Activated naive CD4-positive, alpha-beta T cell treated with anti-CD3 and anti-CD28 coated beads, Interleukin-2, amount 50 U/mL, for 24 hours (primary cell): ENCODE measurements at regions not wholly inside any gene's neighbourhood (a gene's known extent, or its start where the extent isn't known, plus 50 kb on each side); places are given as distances from the start of the nearest gene placed in this dataset.

Source experiments
- H3K27ac Mint-ChIP-seq: one replicate; pipeline ENCODE4 v1.8.0; 2021; ENCODE audit warnings: mild to moderate bottlenecking, mixed read lengths
- H3K27me3 Mint-ChIP-seq: one replicate; pipeline ENCODE4 v1.8.0; 2021; ENCODE audit warnings: mixed read lengths
- H3K36me3 Mint-ChIP-seq: one replicate; pipeline ENCODE4 v1.8.0; 2021; ENCODE audit warnings: mixed read lengths
- H3K4me1 Mint-ChIP-seq: one replicate; pipeline ENCODE4 v1.8.0; 2021; ENCODE audit warnings: mixed read lengths
- H3K4me3 Mint-ChIP-seq: one replicate; pipeline ENCODE4 v1.8.0; 2021; ENCODE audit warnings: mild to moderate bottlenecking, mixed read lengths
- H3K9me3 Mint-ChIP-seq: one replicate; pipeline ENCODE4 v1.8.0; 2021; ENCODE audit warnings: mixed read lengths

GRCh38 chr2:5125017-5125730 is 567.0 kb upstream of the SOX11 start:
- no peaks in the 10 kb centered on the region for H3K36me3 Mint-ChIP-seq
- no peaks in the 10 kb centered on the region for H3K4me1 Mint-ChIP-seq
- H3K27ac Mint-ChIP-seq = no peak overlapping the region
- H3K9me3 Mint-ChIP-seq = no peaks in the 10 kb centered on the region
- no peaks in the 10 kb centered on the region for H3K27me3 Mint-ChIP-seq
- H3K4me3 Mint-ChIP-seq = no peak overlapping the region

- no peak overlapping the region for H3K27ac Mint-ChIP-seq
These were observed 559.9 kb upstream of the SOX11 start for GRCh38 chr2:5132281-5132680.

GRCh38 chr2:5140347-5140746 is 551.8 kb upstream of the SOX11 start:
- H3K36me3 Mint-ChIP-seq = no peaks in the 10 kb centered on the region

More at GRCh38 chr2:5132281-5132680, 559.9 kb upstream of the SOX11 start:
- Mint-ChIP-seq H3K36me3 (no peaks in the 10 kb centered on the region), H3K4me1 (no peaks in the 10 kb centered on the region), H3K27me3 (no peaks in the 10 kb centered on the region), H3K4me3 (no peak overlapping the region), H3K9me3 (no peaks in the 10 kb centered on the region)

GRCh38 chr2:5144159-5144558 is 548.0 kb upstream of the SOX11 start:
- no peak overlapping the region for H3K4me3 Mint-ChIP-seq

More at GRCh38 chr2:5140347-5140746, 551.8 kb upstream of the SOX11 start:
- Mint-ChIP-seq H3K4me3 (no peak overlapping the region), H3K27ac (no peak overlapping the region), H3K4me1 (no peaks in the 10 kb centered on the region), H3K9me3 (peaks cover 7% of the 10 kb centered on the region), H3K27me3 (no peaks in the 10 kb centered on the region)

GRCh38 chr2:5145053-5145452 is 547.1 kb upstream of the SOX11 start:
- Mint-ChIP-seq H3K27ac (no peak overlapping the region), H3K27me3 (no peaks in the 10 kb centered on the region), H3K36me3 (no peaks in the 10 kb centered on the region), H3K4me1 (no peaks in the 10 kb centered on the region), H3K4me3 (no peak overlapping the region), H3K9me3 (peaks cover 14% of the 10 kb centered on the region)

More at GRCh38 chr2:5144159-5144558, 548.0 kb upstream of the SOX11 start:
- Mint-ChIP-seq H3K27ac (no peak overlapping the region), H3K36me3 (no peaks in the 10 kb centered on the region), H3K9me3 (peaks cover 9% of the 10 kb centered on the region), H3K27me3 (no peaks in the 10 kb centered on the region), H3K4me1 (no peaks in the 10 kb centered on the region)

- Mint-ChIP-seq H3K27me3 (no peaks in the 10 kb centered on the region), H3K36me3 (no peaks in the 10 kb centered on the region), H3K9me3 (peaks cover 15% of the 10 kb centered on the region), H3K27ac (no peak overlapping the region), H3K4me1 (no peaks in the 10 kb centered on the region), H3K4me3 (no peak overlapping the region)
These were observed 546.4 kb upstream of the SOX11 start for GRCh38 chr2:5145801-5146200.

GRCh38 chr2:5148392-5149085 is 543.6 kb upstream of the SOX11 start:
- Mint-ChIP-seq H3K4me3 (no peak overlapping the region), H3K27me3 (no peaks in the 10 kb centered on the region), H3K36me3 (no peaks in the 10 kb centered on the region), H3K4me1 (no peaks in the 10 kb centered on the region), H3K9me3 (peaks cover 15% of the 10 kb centered on the region), H3K27ac (no peak overlapping the region)

- Mint-ChIP-seq H3K4me3 (no peak overlapping the region), H3K27me3 (no peaks in the 10 kb centered on the region), H3K4me1 (no peaks in the 10 kb centered on the region), H3K9me3 (peaks cover 6% of the 10 kb centered on the region), H3K27ac (no peak overlapping the region), H3K36me3 (no peaks in the 10 kb centered on the region)
These were observed 541.3 kb upstream of the SOX11 start for GRCh38 chr2:5150871-5151270.

- no peak overlapping the region for H3K4me3 Mint-ChIP-seq
- H3K4me1 Mint-ChIP-seq = no peaks in the 10 kb centered on the region
- H3K36me3 Mint-ChIP-seq = no peaks in the 10 kb centered on the region
These were observed 527.2 kb upstream of the SOX11 start for GRCh38 chr2:5164776-5165525.

GRCh38 chr2:5172923-5173322 is 519.3 kb upstream of the SOX11 start:
- H3K27ac Mint-ChIP-seq = no peak overlapping the region
- H3K9me3 Mint-ChIP-seq = no peaks in the 10 kb centered on the region
- H3K4me1 Mint-ChIP-seq = no peaks in the 10 kb centered on the region
- no peaks in the 10 kb centered on the region for H3K27me3 Mint-ChIP-seq
- H3K36me3 Mint-ChIP-seq = no peaks in the 10 kb centered on the region
- H3K4me3 Mint-ChIP-seq = no peak overlapping the region

More at GRCh38 chr2:5164776-5165525, 527.2 kb upstream of the SOX11 start:
- Mint-ChIP-seq H3K27me3 (no peaks in the 10 kb centered on the region), H3K9me3 (peaks cover 11% of the 10 kb centered on the region), H3K27ac (no peak overlapping the region)

GRCh38 chr2:5173876-5174535 is 518.2 kb upstream of the SOX11 start:
- Mint-ChIP-seq H3K27me3 (no peaks in the 10 kb centered on the region), H3K4me1 (no peaks in the 10 kb centered on the region), H3K4me3 (no peak overlapping the region), H3K36me3 (no peaks in the 10 kb centered on the region), H3K27ac (no peak overlapping the region), H3K9me3 (no peaks in the 10 kb centered on the region)

- Mint-ChIP-seq H3K9me3 (no peaks in the 10 kb centered on the region), H3K36me3 (no peaks in the 10 kb centered on the region), H3K4me3 (no peak overlapping the region), H3K27me3 (no peaks in the 10 kb centered on the region), H3K4me1 (no peaks in the 10 kb centered on the region), H3K27ac (no peak overlapping the region)
These were observed 517.0 kb upstream of the SOX11 start for GRCh38 chr2:5175231-5175630.

- H3K4me1 Mint-ChIP-seq = no peaks in the 10 kb centered on the region
- H3K4me3 Mint-ChIP-seq = no peak overlapping the region
- no peak overlapping the region for H3K27ac Mint-ChIP-seq
- H3K27me3 Mint-ChIP-seq = no peaks in the 10 kb centered on the region
- peaks cover 8% of the 10 kb centered on the region for H3K9me3 Mint-ChIP-seq
- H3K36me3 Mint-ChIP-seq = no peaks in the 10 kb centered on the region
These were observed 515.4 kb upstream of the SOX11 start for GRCh38 chr2:5176764-5177163.

GRCh38 chr2:5183031-5183430 is 509.2 kb upstream of the SOX11 start:
- Mint-ChIP-seq H3K27me3 (no peaks in the 10 kb centered on the region), H3K4me1 (no peaks in the 10 kb centered on the region), H3K4me3 (no peak overlapping the region), H3K36me3 (no peaks in the 10 kb centered on the region), H3K27ac (no peak overlapping the region), H3K9me3 (peaks cover 8% of the 10 kb centered on the region)

GRCh38 chr2:5187283-5187682 is 504.9 kb upstream of the SOX11 start:
- no peaks in the 10 kb centered on the region for H3K27me3 Mint-ChIP-seq
- no peak overlapping the region for H3K27ac Mint-ChIP-seq
- H3K36me3 Mint-ChIP-seq = no peaks in the 10 kb centered on the region
- no peak overlapping the region for H3K4me3 Mint-ChIP-seq
- no peaks in the 10 kb centered on the region for H3K4me1 Mint-ChIP-seq
- no peaks in the 10 kb centered on the region for H3K9me3 Mint-ChIP-seq
